Right ventricle myocardium superior (tissue), 1 donor: ENCODE measurements at regions not wholly inside any gene's neighbourhood (a gene's known extent, or its start where the extent isn't known, plus 50 kb on each side); places are given as distances from the start of the nearest gene placed in this dataset.

Experiments used
- ATAC-seq: fragments of 200-7000 bp; cut with Tn5 transposase; one replicate; pipeline ENCODE4 v1.9.1; 2020; ENCODE audit warnings: mild to moderate bottlenecking; ENCODE audit not compliant: poor library complexity
- DNase-seq: peaks from one replicate; pipeline ENCODE4 v3.0.0-alpha.2; 2020
- intact Hi-C: fragments of 100-400 bp; cut with DNase I; formaldehyde crosslinking; loops from one replicate; pipeline ENCODE4 v1.11.2; 2022
- donor health status: DM: no; HTN: yes; CAD: no; lungs with severe emphysema.

GRCh38 chr21:38751379-38752050 is 54.2 kb upstream of the ETS2 start:
- ATAC-seq (peak; percentile 76), DNase-seq (peak; percentile 77)
- intact Hi-C loops: no loop called here

- ATAC-seq: no peak
- no peak for DNase-seq
- intact Hi-C loops: no loop called here
These were observed 53.7 kb upstream of the ETS2 start for GRCh38 chr21:38752051-38752505.

DNA sequence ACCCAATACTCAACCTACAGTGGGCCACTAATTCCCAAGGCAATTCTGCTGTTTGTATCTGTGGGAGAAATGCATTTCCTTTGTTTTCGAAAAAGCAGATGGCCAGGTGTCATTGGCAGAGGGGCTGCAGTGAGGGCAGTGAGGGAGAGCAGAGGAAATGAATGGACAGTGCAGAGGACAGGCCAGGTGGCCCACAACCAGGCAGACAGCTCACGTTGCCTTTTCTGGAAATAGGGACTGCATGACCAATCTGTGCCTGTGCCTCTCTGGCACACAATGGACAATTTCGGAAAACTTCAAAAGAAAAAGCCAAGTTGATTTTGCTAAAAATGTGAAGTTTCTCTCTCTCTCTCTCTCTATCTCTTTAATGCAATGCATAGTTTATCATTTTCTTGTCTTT is 52.6 kb upstream of the ETS2 start:
- DNase-seq: no peak
- ATAC-seq: no peak
- intact Hi-C loops: no loop called here

DNA sequence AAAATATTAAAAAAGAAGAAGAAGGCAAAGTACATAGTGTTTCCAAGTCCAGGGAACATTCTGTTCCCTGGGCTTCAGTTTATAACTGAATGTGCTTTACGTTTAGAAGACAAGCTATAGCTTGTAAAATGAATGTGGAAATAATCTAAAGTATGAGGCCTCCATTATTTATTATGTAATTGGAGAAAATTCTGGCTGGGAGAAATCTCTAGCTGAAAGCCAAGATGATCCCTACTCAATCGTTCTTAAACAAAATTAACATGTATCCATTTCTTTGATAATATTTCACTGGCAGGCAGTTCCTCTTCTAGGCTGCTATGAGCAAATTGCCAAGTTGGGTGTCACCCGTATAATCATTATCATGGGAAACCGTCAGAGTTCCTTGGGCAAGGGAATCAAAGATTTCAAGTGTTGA is 52.2 kb upstream of the ETS2 start:
- intact Hi-C loops: no loop called here
- ATAC-seq (no peak), DNase-seq (no peak)
